ENCODE measurements at regions not wholly inside any gene's neighbourhood (a gene's known extent, or its start where the extent isn't known, plus 50 kb on each side); places are given as distances from the start of the nearest gene placed in this dataset.

- DNase-seq (ENCODE audit: low read depth): peak; percentile 42
Measured at GRCh38 chr6:134372603-134373281, 54.8 kb upstream of the SGK1 start.

- DNase-seq (ENCODE audit: low read depth): no peak
Measured at GRCh38 chr6:134368670-134369069, 50.8 kb upstream of the SGK1 start.

All from RPMI7951 (cell line).